ENCODE measurements at regions not wholly inside any gene's neighbourhood (a gene's known extent, or its start where the extent isn't known, plus 50 kb on each side); places are given as distances from the start of the nearest gene placed in this dataset.
A peak's percentile ranks its signal among the peaks of the same experiment; 100 is the strongest.

- Histone ChIP-seq H3K27me3 (no peaks in the 10 kb centered on the region), H3K4me3 (no peak overlapping the region), H3K27ac (no peak overlapping the region), H3K9me3 (no peaks in the 10 kb centered on the region), H3K36me3 (replicated peaks in 1 of 2; ENCODE audit: insufficient read depth in 1 of 2, low read depth in 2 of 2) (no peaks in the 10 kb centered on the region), H3K4me1 (no peaks in the 10 kb centered on the region)
- no peak for TF ChIP-seq POLR2A (IDR thresholded peaks at IDR 0.05)
- no peak for TF ChIP-seq CTCF (IDR thresholded peaks at IDR 0.05)
- DNase-seq (no peak), ATAC-seq (no peak)
- 36 to 54% methylated on average over 2 of the region's 2 CpGs for WGBS, 2 donors
- intact Hi-C loops (cut with DNase I), result no loop called here
These were observed 201.0 kb upstream of the CADM1 start for GRCh38 chr11:115705200-115705599.

- DNase-seq, result no peak
- no peaks in the 10 kb centered on the region for H3K9me3 ChIP-seq
- intact Hi-C loops (cut with DNase I), result no loop called here
- no peaks in the 10 kb centered on the region for H3K4me1 ChIP-seq
- no peaks in the 10 kb centered on the region for H3K27me3 ChIP-seq
- no peaks in the 10 kb centered on the region for H3K36me3 ChIP-seq (replicated peaks in 1 of 2; ENCODE audit: insufficient read depth in 1 of 2, low read depth in 2 of 2)
- TF ChIP-seq POLR2A (IDR thresholded peaks at IDR 0.05), result no peak
- TF ChIP-seq CTCF (IDR thresholded peaks at IDR 0.05), result no peak
- no peak overlapping the region for H3K27ac ChIP-seq
- ATAC-seq, result no peak
- H3K4me3 ChIP-seq, result no peak overlapping the region
- 46 to 63% methylated on average over 8 to 12 of the region's 12 CpGs for WGBS, 2 donors
These were observed 197.0 kb upstream of the CADM1 start for GRCh38 chr11:115700981-115701875.

GRCh38 chr11:115700496-115700895, 196.3 kb upstream of the CADM1 start:
- intact Hi-C loops (cut with DNase I), result no loop called here
- no peaks in the 10 kb centered on the region for H3K36me3 ChIP-seq (replicated peaks in 1 of 2; ENCODE audit: insufficient read depth in 1 of 2, low read depth in 2 of 2)
- DNase-seq (no peak), ATAC-seq (no peak)
- no peak overlapping the region for H3K4me3 ChIP-seq
- TF ChIP-seq CTCF (IDR thresholded peaks at IDR 0.05), result no peak
- TF ChIP-seq POLR2A (IDR thresholded peaks at IDR 0.05), result no peak
- 29 to 41% methylated on average over 4 of the region's 4 CpGs for WGBS, 2 donors
- no peaks in the 10 kb centered on the region for H3K4me1 ChIP-seq
- no peak overlapping the region for H3K27ac ChIP-seq
- H3K27me3 ChIP-seq, result no peaks in the 10 kb centered on the region
- H3K9me3 ChIP-seq, result no peaks in the 10 kb centered on the region

- H3K36me3 ChIP-seq (replicated peaks in 1 of 2; ENCODE audit: insufficient read depth in 1 of 2, low read depth in 2 of 2), result no peaks in the 10 kb centered on the region
- TF ChIP-seq CTCF (IDR thresholded peaks at IDR 0.05), result no peak
- TF ChIP-seq POLR2A (IDR thresholded peaks at IDR 0.05), result no peak
- H3K27me3 ChIP-seq, result no peaks in the 10 kb centered on the region
- intact Hi-C loops (cut with DNase I), result no loop called here
- H3K4me3 ChIP-seq, result no peak overlapping the region
- no peaks in the 10 kb centered on the region for H3K4me1 ChIP-seq
- H3K9me3 ChIP-seq, result no peaks in the 10 kb centered on the region
- no peak for ATAC-seq
- H3K27ac ChIP-seq, result no peak overlapping the region
- DNase-seq, result peak in 1 of 4 donors; percentile 32
- 53 to 61% methylated on average over 3 of the region's 3 CpGs for WGBS, 2 donors
These were observed 195.5 kb upstream of the CADM1 start for GRCh38 chr11:115699733-115700132.

GRCh38 chr11:115699326-115699725, 195.1 kb upstream of the CADM1 start:
- Histone ChIP-seq H3K36me3 (replicated peaks in 1 of 2; ENCODE audit: insufficient read depth in 1 of 2, low read depth in 2 of 2) (no peaks in the 10 kb centered on the region), H3K27ac (no peak overlapping the region), H3K4me1 (no peaks in the 10 kb centered on the region), H3K4me3 (no peak overlapping the region), H3K9me3 (no peaks in the 10 kb centered on the region), H3K27me3 (no peaks in the 10 kb centered on the region)
- DNase-seq (no peak), ATAC-seq (no peak)
- intact Hi-C loops (cut with DNase I), result no loop called here
- TF ChIP-seq POLR2A (IDR thresholded peaks at IDR 0.05) (no peak), CTCF (IDR thresholded peaks at IDR 0.05) (no peak)
- WGBS, 2 donors, result 46 to 60% methylated on average over 5 of the region's 5 CpGs
